Left hindlimb (tissue), 1 donor: ENCODE measurements at regions not wholly inside any gene's neighbourhood (a gene's known extent, or its start where the extent isn't known, plus 50 kb on each side); places are given as distances from the start of the nearest gene placed in this dataset.
"Not testable (repeated sequence)": the region's sequence is repeated elsewhere in the genome, so short reads cannot be mapped to it uniquely, and the experiment has no call there.

ENCODE experiments used
- DNase-seq: peaks from one replicate; pipeline ENCODE4 v3.0.0-alpha.2; 2018

DNA sequence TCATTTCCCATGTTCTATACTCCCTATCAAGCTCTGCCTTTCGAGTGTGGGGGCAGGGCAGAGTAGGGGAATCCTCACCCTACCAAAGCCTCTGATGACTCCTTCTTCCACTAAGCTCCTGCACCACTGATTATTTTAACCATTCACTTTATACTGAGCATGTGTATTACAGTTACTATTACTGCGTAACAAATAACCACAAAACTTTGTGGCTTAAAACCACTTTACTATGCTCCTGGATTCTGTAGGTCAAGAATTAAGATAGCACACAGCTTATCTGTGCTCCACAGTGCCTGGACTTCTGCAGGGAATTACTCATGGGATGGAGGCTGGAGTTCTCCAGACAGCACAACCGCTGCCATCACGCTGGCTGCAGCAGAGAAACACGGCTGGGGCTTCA is 117.4 kb upstream of the DNAJC10 start:
- DNase-seq, result no peak

DNA sequence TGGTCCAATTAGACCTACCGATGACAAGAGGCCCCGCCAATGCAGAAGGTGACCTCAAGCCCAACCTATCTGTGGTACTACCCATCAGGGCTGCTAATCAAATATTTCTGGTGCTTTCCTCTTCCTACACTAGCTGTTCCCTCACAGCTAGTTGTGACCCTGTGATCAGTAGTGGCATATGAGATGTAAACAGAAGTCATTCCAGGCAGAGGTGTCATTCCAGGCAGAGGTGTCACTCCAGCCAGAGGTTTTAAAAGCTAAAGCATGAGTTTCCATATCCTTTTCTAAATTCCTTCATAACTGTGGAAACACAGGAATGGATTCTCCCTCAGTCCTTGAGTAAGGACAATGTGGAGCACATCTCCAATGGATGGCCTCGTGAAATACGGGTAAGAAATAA is 110.9 kb upstream of the DNAJC10 start:
- DNase-seq, result no peak

DNA sequence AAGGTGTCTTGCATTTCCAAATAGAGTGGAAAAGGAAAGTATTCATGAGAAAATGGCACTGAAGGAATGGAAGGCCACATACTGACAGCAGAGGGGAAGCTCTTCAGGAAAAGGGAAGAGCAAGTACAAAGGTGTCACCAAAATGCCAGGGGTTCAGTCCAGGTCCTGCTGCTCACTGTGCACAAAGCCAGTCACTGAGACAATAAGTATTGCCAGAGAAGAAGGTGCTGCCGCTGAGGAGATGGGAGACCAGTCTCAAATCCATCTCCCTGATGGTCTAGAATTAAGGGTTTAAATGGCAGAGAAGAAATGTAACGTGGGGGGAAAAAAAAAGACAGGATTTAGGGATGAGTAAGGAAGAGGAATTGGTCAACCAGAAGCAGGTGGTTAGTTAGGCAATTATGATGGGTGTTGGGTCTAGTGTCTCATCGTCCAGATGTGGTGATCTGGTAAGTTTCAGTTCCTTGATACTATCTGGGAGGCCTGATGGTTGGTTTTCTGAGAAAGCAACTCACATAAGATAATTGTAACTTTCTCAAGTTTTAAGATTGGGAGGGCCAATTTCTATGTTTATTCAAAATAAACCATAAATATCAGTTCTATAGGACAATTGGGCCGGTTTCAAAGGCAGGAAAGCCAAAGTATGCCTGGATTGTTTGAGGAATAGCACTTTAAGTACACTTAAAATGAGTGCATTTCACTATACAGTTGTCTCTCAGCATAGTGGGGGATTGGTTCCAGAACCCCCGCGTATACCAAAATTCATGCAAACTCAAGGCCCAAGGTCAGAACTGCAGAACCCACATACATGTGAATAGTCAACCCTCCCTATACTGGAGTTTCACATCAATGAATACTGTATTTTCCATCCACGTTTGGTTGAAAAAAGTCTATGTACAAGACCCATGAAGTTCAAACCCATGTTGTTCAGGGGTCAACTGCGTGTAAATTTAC is 109.1 kb upstream of the DNAJC10 start:
- DNase-seq, result no peak

DNA sequence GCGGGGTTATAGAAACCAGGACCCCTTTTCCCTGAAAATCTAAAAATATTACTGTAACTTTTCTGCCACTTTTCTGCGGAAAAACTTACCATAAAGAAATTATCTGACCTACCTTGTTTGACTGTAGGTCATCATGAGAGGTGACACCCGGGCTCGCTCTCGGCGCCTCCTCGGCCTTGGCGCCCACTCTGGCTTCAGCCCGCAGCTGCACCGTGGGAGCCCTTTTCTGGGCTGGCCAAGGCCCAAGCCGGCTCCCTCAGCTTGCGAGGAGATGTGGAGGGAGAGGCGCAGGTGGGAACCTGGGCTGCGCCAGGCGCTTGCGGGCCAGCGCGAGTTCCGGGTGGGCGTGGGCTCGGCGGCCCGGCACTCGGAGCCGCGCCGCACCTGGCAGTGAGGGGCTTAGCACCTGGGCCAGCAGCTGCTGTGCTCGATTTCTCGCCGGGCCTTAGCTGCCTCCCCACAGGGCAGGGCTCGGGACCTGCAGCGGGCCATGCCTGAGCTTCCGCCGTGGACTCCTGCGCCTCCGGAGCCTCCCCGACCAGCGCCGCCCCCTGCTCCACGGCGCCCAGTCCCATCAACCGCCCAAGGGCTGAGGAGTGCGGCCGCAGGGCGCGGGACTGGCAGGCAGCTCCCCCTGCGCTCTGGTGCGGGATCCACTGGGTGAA is 107.7 kb upstream of the DNAJC10 start:
- DNase-seq, result no peak

DNA sequence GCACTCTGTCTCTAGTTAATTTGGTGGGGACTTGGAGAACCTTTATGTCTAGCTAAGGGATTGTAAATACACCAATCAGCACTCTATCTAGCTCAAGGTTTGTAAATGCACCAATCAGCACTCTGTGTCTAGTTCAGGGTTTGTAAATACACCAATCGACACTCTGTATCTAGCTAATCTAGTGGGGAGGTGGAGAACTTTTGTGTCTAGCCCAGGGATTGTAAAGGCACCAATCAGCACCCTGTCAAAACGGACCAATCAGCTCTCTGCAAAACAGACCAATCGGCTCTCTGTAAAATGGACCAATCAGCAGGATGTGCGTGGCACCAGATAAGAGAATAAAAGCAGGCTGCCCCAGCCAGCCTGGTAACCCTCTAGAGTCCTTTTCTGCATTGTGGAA is 107.1 kb upstream of the DNAJC10 start:
- DNase-seq, result not testable (repeated sequence)

DNA sequence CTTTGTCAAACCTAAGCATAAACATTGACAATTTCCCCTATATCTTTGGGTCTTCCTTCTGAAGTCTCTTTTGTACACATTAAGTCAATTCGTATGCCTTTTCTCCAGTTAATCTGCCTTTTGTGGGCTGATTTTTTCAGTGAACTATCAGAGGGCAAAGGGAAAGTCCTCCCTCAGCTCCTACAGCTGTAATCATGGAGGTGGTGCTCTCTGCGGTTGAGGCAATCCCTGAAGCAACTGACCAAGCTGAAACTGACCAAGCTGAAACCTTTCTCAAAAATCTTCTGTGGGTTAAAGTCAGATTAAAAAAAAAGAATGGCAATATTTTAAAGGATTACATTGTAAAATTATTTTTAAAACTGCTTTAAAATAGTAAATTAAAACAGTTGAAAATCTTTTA is 105.8 kb upstream of the DNAJC10 start:
- DNase-seq, result no peak

DNA sequence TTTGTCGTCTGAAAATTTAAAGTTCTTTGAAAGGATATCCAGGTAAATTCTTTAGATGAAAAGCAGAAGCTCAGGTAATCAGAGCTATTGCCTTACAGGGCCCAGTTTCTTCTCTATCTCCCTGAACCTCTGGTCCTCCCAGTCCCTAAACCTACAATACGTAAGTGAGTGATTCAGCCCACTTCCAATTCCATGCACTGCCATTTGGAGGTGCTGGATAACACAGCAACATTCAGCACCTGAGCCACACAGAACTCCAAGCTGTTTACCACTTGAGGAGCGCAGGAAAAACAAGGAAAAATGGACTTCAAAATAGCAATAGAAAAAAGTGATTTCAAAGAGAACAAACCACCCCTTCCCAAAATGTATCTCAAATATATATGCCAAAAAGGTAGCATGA is 105.0 kb upstream of the DNAJC10 start:
- no peak for DNase-seq

DNA sequence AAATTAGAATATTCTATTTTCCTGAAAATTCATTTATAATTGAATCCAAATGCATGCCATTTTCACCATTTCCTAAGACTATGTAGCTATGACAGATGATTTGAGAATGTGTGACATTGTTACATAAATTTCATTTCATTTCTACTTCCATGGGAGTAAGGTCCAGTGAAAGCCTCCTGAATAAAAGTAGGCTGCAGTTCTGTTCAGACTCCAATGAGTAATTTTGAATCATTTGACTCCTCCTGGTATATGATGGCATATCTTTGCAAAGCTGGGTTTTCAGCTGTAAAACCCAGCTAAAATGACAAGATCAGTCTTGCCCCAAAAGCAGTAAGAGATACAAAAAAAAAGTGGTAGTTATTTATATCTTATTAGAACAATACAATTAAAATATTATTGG is 101.0 kb upstream of the DNAJC10 start:
- no peak for DNase-seq

DNA sequence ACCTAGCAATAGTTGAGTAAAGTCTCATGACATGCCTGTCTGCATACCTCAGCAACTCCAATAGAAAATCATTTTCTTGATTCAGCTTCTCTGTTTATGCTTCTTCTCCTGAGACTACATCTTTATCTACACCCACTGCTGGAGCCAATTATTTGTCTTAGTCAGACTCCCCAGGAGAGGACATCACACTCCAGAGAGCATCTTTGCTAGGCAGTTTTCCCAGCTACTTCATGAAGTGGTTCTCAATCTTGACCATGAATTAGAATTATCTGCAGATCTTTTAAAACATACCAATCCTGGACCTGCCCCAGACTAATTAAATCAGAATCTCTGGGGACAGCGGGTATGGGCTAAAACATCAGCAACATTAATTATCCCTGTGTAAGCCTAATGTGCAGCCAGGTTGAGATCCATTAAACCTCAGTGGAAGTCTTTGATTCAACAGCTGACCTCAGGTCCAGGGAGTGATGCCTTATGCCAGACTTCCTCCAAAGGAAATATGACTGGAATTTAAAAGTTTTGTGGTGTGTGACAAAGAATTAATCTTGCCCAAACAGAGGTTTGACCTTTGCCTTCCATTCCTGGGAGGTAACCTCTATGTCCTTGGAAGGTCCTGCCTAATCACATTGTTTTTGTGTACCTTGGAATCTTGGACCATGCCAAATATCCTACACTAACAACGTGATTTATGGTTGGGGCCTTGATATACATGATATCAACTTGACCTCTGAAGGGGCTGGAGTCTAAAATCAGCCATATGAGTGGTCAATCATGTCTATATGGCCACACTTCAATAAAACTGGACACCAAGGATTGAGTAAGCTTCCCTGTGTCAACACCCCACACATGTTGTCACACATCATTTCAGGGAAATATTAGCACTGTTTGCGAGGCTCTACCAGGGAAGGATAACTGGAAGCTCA is 99.3 kb upstream of the DNAJC10 start:
- no peak for DNase-seq

DNA sequence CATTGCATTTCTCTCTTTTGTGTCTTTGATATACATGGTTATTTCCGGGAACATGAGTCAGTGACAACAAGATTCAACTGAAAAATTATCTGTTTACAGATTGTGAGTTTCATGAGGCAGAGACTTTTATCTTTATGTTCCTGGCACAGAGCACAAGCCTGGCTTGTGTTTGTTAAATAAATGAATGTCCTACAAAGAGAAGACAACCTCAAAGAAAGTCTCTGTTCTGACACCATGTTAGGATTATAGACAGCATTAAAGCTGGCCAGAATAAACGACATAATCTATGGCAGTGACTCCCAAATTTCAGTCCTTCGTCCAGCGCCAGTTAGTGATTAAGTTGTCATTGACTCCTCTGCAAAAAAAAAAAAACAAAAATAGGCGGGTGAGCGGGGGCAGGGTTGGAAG is 97.4 kb upstream of the DNAJC10 start:
- DNase-seq, result no peak

DNA sequence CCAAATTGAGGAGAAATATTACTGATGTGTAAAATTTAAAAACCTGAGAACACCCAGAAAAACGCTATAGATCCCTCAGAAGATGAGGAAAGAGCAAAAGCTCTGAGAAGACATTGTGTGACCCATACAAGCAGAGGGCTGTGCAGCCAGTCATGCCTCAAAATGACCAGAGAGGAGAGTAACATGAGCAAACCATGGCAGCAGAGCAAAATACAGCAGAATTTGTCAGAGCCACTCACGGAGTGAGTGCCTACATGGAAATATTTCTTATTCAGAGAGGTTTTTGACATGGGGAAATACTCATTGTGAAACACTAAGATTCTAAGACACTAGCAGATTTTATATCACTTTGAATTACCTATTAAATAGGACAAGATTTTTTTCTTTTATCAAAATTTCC is 96.8 kb upstream of the DNAJC10 start:
- DNase-seq, result no peak

DNA sequence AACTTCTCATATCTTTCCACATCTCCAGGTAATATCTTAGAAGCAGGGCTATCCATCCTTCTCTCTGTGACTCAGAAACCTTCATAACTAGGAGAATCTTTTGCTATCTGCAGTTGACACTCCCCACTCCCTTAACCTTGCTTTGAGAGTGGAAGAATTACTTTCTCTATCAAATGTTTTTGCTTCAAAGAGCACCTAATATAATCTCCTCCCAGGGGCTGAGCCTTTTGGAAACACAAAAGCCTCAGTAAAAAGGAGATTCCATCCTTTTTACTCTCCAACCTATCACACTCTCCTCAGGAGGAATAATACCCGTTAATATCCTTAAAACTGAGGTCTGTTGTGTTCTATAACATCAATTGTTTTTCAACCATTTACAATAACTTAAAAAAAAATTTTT is 94.9 kb upstream of the DNAJC10 start:
- DNase-seq, result no peak

DNA sequence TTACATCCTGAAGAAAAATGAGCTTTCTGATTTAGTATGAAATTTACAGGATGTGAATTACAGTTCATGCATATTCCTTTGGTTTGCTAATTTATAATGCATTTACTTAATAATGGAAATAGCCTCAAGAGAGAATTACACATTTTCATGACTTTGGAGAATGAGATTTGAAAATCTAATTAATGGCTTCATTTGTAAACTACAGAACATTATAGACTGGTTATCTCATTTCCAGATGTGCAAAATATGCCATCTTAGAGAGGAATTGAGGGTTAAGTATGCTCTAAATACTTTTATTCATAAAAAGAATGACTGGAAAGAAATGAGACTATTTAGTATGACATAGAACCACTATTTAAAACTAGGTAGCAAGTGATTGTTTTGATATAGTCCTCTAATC is 94.2 kb upstream of the DNAJC10 start:
- DNase-seq, result no peak

DNA sequence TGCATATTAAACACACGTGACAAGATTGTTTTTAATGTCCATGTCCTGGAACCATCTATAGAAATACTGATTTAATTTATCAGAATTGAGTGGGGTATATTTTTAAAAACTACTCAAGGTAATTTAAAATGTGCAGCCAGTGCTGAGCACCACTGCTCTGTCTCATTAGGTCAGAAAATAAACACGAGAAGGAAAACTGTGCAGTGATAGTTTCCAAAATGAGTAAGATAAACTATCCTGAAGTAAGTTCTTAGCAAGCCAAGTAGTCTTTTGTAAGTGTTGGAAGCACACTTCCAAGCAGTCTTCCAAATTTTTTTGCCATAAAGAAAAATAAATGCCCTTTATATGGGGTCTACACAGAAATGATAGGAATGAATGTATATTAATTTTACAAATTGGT is 93.8 kb upstream of the DNAJC10 start:
- DNase-seq, result no peak

DNA sequence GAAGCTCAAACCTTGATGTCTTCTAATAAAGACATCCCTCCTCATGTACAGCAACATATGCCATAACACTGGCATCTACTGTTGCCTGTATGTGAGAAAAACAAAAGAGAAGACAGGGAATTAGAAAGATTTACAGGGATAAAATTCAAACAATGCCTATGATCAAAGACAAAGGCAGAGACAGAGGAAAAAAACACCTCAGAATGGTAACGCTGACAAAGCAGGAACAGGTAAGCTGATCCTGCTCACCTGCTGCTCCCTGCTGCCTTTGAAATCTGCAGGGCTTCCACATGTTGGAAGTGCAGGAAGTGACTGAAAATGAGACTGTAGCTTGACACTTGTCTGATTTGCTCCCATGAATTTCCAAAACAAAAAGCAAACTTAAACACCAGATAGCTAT is 90.2 kb upstream of the DNAJC10 start:
- no peak for DNase-seq

DNA sequence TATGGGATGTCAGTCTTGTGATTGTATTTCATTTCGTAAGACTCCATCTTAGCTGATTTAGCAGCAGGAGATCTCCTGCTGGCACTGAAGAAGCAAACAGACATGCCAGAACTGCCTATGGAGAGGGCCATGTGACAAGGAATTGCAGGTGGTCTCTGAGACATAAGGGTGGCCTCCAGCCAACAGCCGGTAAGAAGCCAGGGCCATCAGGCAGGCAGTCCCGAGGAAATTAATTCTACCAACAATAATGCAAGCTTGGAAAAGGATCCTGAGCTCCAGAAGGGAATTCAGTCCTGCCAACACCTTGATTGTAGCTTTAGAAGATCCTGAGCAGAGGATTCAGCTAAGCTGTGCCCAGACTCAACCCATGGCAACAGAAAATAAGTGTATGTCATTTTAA is 87.1 kb upstream of the DNAJC10 start:
- no peak for DNase-seq

DNA sequence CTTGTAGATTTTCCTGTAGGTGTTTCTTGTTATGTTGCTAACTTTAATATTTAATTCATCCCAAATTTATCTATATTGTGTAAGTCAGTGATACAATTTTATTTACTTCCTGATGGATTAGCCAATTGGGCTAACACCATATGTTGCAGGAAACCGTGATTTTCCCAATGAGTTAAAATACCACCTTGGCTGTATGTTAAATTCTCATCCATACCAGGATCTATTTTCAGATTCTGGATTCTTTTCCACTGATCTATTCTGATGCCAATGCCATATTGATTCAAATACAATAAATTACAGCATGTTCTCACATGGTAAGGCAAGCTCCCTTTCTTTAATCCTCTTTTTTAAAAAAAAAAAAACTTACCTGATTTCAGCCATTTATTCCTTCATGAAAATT is 85.8 kb upstream of the DNAJC10 start:
- no peak for DNase-seq

DNA sequence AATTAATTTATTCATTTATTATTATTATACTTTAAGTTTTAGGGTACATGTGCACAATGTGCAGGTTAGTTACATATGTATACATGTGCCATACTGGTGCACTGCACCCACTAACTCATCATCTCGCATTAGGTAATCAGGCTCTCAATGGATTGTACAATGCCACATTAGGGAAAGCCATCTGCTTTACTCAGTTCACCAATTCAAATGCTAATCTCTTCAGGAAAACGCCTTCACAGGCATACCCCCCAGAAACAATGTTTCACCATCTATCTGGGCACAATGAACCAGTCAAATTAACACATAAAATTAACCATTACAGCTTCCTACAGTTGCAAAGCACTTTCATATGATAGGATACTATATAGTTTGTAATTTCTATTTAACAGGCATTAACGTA is 84.8 kb upstream of the DNAJC10 start:
- no peak for DNase-seq

DNA sequence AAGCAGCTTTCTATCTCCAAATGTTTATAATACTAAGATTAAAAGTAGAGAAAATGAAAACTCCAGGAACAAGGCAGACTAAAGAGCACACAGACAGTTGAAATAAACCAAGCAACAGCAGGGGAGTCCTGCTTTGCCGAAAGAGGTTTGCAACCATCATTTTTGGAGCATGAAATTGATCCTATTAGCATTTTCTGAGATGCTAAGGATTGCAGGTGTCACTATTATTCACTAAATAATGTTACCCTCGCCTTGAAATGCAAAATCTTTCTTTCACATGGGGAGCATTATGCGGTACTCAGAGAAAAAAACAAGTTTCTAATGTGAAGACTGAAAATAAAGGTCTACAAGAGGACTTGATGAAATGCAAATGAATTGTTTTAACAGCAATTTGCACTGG is 81.7 kb upstream of the DNAJC10 start:
- DNase-seq, result no peak

DNA sequence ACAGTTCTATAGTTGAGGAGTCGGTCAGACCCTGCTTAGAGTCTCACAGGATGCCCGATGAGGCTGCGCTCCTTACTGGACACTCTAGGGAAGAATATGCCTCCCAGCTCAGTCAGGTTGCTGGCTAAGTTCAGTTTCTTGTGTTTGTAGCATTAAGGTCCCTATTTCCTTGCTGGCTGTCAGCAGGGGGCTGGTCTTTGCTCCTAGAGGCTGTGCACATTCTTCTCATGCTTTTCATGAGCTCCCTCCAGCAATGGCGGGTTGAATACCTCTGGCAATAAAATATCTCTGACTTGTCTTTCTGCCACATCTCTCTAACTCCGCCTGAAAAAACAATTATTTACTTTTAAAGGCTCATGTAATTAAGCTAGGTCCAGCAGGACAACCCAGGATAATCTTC is 79.4 kb upstream of the DNAJC10 start:
- DNase-seq, result no peak

DNA sequence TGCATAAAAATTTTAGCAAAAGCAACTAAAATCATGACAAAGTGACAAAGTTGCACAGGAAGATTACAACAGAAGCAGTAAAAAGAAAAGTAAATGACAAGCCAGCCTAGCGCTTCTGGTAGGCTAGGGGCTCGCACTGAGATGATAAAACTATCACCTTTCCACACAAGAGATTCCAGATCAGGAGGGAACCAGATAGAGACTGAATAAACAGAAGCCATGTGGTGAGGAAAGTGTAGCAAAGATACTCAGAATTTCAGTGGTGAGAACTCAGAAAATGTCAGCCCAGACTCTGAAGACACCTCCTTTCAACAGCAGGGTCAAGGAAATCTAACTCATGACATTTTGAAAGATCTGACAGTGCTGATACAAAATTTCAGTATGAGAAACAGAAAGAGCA is 77.4 kb upstream of the DNAJC10 start:
- no peak for DNase-seq

DNA sequence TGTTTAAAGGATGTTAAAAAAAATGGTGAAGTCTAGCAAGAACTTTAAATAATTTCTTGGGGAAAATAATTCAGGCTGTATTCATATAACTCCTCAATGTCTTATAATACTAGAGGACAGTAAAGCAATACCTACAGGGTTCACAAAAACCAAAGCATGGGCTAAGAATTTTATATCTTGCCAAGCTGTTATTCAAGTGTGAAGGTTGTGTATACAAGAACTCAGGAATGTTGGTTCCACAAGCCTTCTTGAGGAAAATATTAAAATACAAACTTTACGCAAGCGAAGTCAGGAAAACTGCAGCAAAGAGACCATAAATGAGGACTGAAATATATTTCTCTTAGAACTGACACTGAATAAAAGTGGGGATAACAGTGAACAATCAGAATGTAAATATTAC is 76.1 kb upstream of the DNAJC10 start:
- DNase-seq, result no peak

DNA sequence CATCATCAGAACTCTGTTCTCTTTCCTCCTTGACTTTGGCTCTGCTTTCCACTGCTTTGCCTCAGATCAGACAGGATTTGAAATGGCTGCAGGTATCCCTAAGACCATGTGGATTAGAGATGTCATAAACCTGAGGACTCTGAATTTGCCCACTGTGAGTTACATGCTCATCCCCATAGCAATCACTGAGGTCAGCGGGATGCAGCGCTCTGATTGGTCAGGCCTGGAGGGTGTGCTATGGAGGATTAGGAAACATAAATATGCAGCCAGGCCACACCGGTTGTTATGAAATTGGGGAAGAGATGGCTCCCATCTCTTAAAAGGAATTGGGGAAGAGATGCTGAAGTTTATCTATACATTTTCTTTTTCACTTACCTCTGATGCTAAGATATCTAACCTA is 73.7 kb upstream of the DNAJC10 start:
- no peak for DNase-seq
